AG09309 (cell line): ENCODE measurements at regions not wholly inside any gene's neighbourhood (a gene's known extent, or its start where the extent isn't known, plus 50 kb on each side); places are given as distances from the start of the nearest gene placed in this dataset.

ENCODE experiments used
- DNase-seq: peaks from one replicate; pipeline ENCODE4 v3.0.0-alpha.2; 2010; ENCODE audit warnings: low read depth
- H3K4me3 ChIP-seq: 2 replicates; pipeline ENCODE4 v1.5.1; 2011; ENCODE audit warnings: mild to moderate bottlenecking, low read depth, low read length, moderate library complexity; ENCODE audit not compliant: control insufficient read depth
- TF ChIP-seq, protein P1 (sequence below): IDR thresholded peaks from 2 replicates; pipeline ENCODE4 v1.5.1; 2011; ENCODE audit warnings: mild to moderate bottlenecking, low read depth, low read length, inconsistent platforms; ENCODE audit not compliant: insufficient read depth, control insufficient read depth; ENCODE audit errors: missing control alignments

GRCh38 chr11:122354025-122354697 is 238.1 kb upstream of the BLID start:
- H3K4me3 ChIP-seq = no peak overlapping the region
- TF ChIP-seq, protein P1, sequence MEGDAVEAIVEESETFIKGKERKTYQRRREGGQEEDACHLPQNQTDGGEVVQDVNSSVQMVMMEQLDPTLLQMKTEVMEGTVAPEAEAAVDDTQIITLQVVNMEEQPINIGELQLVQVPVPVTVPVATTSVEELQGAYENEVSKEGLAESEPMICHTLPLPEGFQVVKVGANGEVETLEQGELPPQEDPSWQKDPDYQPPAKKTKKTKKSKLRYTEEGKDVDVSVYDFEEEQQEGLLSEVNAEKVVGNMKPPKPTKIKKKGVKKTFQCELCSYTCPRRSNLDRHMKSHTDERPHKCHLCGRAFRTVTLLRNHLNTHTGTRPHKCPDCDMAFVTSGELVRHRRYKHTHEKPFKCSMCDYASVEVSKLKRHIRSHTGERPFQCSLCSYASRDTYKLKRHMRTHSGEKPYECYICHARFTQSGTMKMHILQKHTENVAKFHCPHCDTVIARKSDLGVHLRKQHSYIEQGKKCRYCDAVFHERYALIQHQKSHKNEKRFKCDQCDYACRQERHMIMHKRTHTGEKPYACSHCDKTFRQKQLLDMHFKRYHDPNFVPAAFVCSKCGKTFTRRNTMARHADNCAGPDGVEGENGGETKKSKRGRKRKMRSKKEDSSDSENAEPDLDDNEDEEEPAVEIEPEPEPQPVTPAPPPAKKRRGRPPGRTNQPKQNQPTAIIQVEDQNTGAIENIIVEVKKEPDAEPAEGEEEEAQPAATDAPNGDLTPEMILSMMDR = no peak
- no peak for DNase-seq

GRCh38 chr11:122353561-122353960 is 237.5 kb upstream of the BLID start:
- DNase-seq = no peak
- no peak overlapping the region for H3K4me3 ChIP-seq
- TF ChIP-seq, protein P1 = no peak

DNA sequence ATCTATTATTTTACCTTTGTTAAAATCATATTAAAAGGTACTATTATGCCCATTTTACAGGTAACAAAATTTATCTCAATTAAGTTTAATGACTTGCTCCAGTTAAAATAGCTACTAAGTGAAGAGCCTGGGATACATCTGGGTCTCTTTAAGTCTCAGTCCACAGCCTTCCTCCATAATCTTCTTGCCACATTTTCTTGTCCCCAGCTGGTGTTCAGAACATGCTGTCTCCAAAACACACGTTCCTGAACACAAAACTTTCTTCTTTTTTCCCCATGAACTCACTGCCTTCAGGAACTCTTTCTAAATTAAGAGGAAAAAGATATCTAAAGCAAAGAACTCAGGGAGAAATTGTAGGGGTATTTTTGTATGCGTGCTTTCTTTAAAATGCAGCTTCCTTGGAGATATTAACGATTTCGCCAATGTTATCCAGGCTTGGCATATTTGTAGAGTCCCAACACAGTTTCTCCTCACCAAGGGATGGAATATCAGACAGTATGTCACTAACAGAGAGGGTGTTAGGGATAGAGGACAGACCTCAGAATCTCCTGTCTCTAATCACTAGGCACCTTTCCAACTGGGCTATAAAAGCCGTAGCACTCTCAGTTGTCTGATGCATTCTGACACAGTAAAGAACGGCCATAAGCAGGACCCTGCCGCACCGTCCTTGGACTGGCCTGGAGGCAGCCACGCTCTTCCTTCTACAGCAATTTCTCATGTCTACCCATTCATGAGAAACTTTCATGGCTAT is 232.8 kb upstream of the BLID start:
- no peak overlapping the region for H3K4me3 ChIP-seq
- TF ChIP-seq, protein P1 = no peak
- DNase-seq = no peak

- no peak for DNase-seq
- TF ChIP-seq, protein P1 = no peak
- H3K4me3 ChIP-seq = no peak overlapping the region
Observed at GRCh38 chr11:122346006-122346405, 230.0 kb upstream of the BLID start.

DNA sequence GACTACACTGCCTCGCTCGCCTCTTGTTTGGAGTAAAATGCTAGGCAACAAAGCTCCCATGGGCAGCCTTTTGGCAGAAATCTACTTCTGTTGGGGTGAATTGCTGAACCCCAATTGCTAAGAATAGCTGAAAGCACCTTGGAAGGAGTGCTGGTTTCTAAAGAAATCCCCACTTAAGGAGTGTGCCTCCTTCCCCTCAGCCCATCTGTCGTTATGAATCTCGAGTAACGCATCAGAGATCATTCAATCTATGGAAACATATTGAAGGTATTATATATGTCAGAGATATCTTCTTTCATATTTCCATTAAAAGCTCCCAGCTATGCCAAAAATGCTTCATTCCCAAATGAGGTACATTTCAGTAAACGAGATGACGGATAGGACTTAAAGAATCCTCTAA is 229.6 kb upstream of the BLID start:
- TF ChIP-seq, protein P1 = no peak
- no peak overlapping the region for H3K4me3 ChIP-seq
- no peak for DNase-seq

GRCh38 chr11:122344215-122344614 is 228.2 kb upstream of the BLID start:
- TF ChIP-seq, protein P1 = no peak
- no peak overlapping the region for H3K4me3 ChIP-seq
- DNase-seq = peak; percentile 93
